SK-N-SH (cell line): ENCODE measurements at regions not wholly inside any gene's neighbourhood (a gene's known extent, or its start where the extent isn't known, plus 50 kb on each side); places are given as distances from the start of the nearest gene placed in this dataset.

ENCODE experiments used
- CTCF ChIA-PET: fragments of 300-600, 350-600 bp; formaldehyde crosslinking; extraction: SDS; loops from one replicate; lab custom pipeline; 2021; lab: Yijun Ruan, JAX
- POLR2A ChIA-PET: fragments of 350-600 bp; sonication (Branson Sonifier 250); formaldehyde crosslinking; extraction: SDS; loops from one replicate; lab custom pipeline; 2020; ENCODE audit warnings: antibody characterized with exemption, inconsistent platforms; lab: Yijun Ruan, JAX
- DNase-seq: peaks from one replicate; pipeline ENCODE4 v3.0.0; 2012
- H2AFZ ChIP-seq: fragments of 200-600 bp; sonication (generic); 2 replicates; pipeline ENCODE4 v1.8.1; 2016; ENCODE audit warnings: antibody characterized with exemption, mild to moderate bottlenecking, low read depth
- H3F3A ChIP-seq: fragments of 200-600 bp; sonication (generic); replicated peaks from 2 replicates; pipeline ENCODE3; 2016; ENCODE audit warnings: antibody characterized with exemption, mild to moderate bottlenecking; ENCODE audit not compliant: insufficient read depth
- H3K27ac ChIP-seq, 2 experiments: fragments of 200-500 bp in 1 of 2; fragments of 200-600 bp in 1 of 2; sonication (Bioruptor generic) in 1 of 2; sonication (generic), shearing (Covaris generic) in 1 of 2; 2 replicates each; pipeline versions ENCODE4 v1.5.1 to v1.6.1; 2014 to 2016; ENCODE audit warnings: low read depth in 2 of 2, inconsistent platforms in 1 of 2, low read length in 1 of 2, mild to moderate bottlenecking in 1 of 2, mixed read lengths in 1 of 2
- H3K27me3 ChIP-seq: fragments of 200-600 bp; sonication (generic), shearing (Covaris generic); 2 replicates; pipeline ENCODE4 v1.6.1; 2016; ENCODE audit warnings: mixed run types; ENCODE audit not compliant: insufficient read depth
- H3K36me3 ChIP-seq, 2 experiments: fragments of 200-500 bp in 1 of 2; fragments of 200-600 bp in 1 of 2; sonication (Bioruptor generic) in 1 of 2; sonication (generic) in 1 of 2; replicated peaks in 1 of 2; 2 replicates each; pipeline versions ENCODE3 to v1.5.1; 2014 to 2016; ENCODE audit warnings: low read length in 1 of 2, mild to moderate bottlenecking in 1 of 2; ENCODE audit not compliant: insufficient read depth in 2 of 2, control insufficient read depth in 1 of 2
- H3K4me1 ChIP-seq, 2 experiments: fragments of 200-500 bp in 1 of 2; fragments of 200-600 bp in 1 of 2; sonication (Bioruptor generic) in 1 of 2; sonication (generic), shearing (Covaris generic) in 1 of 2; 2 replicates each; pipeline versions ENCODE4 v1.5.1 to v1.6.1; 2014 to 2016; ENCODE audit warnings: low read depth in 1 of 2, low read length in 1 of 2, mixed run types in 1 of 2; ENCODE audit not compliant: insufficient read depth in 2 of 2, control insufficient read depth in 1 of 2
- H3K4me2 ChIP-seq: fragments of 200-600 bp; sonication (generic), shearing (Covaris generic); 2 replicates; pipeline ENCODE4 v1.6.1; 2017; ENCODE audit warnings: mixed run types
- H3K4me3 ChIP-seq, 2 experiments: fragments of 200-500 bp in 1 of 2; fragments of 200-600 bp in 1 of 2; sonication (Bioruptor generic) in 1 of 2; sonication (generic), shearing (Covaris generic) in 1 of 2; 2 replicates each; pipeline versions ENCODE4 v1.5.1 to v1.8.1; 2014 to 2016; ENCODE audit warnings: low read depth in 2 of 2, inconsistent platforms in 1 of 2, low read length in 1 of 2, mild to moderate bottlenecking in 1 of 2, mixed read lengths in 1 of 2, moderate library complexity in 1 of 2
- H3K79me2 ChIP-seq: fragments of 200-600 bp; sonication (generic); 2 replicates; pipeline ENCODE4 v1.8.1; 2017; ENCODE audit warnings: mild to moderate bottlenecking; ENCODE audit not compliant: insufficient read depth
- H3K9ac ChIP-seq: fragments of 200-600 bp; sonication (generic); 2 replicates; pipeline ENCODE4 v1.6.1; 2017; ENCODE audit warnings: mixed run types
- H3K9me2 ChIP-seq: fragments of 200-600 bp; sonication (generic); 2 replicates; pipeline ENCODE4 v1.6.1; 2017; ENCODE audit warnings: mixed run types
- H3K9me3 ChIP-seq: fragments of 200-600 bp; sonication (generic); 2 replicates; pipeline ENCODE4 v1.6.1; 2017; ENCODE audit warnings: mixed run types, mild to moderate bottlenecking, moderate library complexity
- H4K20me1 ChIP-seq: fragments of 200-600 bp; sonication (generic); 2 replicates; pipeline ENCODE4 v1.6.1; 2017; ENCODE audit warnings: mild to moderate bottlenecking, mixed run types; ENCODE audit not compliant: insufficient read depth
- CHD2 ChIP-seq: fragments of 150-350 bp; IDR thresholded peaks from 2 replicates; pipeline ENCODE4 v1.6.1; 2018; ENCODE audit warnings: low read length; ENCODE audit not compliant: partially characterized antibody
- EP300 ChIP-seq, 2 experiments: IDR thresholded peaks; 2 replicates each; pipeline versions ENCODE4 v1.4.0 to v1.6.1; 2012; ENCODE audit warnings: borderline replicate concordance in 1 of 2, low read depth in 1 of 2, low read length in 1 of 2
- EZH2phosphoT487 ChIP-seq: fragments of 200-600 bp; sonication (generic); IDR thresholded peaks from 2 replicates; pipeline ENCODE4 v1.6.1; 2017; ENCODE audit warnings: low read depth, mixed run types, mild to moderate bottlenecking, antibody characterized with exemption, moderate library complexity, borderline replicate concordance
- FOSL2 ChIP-seq: IDR thresholded peaks from 2 replicates; pipeline ENCODE4 v1.4.0; 2012; ENCODE audit warnings: low read depth, mild to moderate bottlenecking, moderate library complexity, borderline replicate concordance
- GABPA ChIP-seq: IDR thresholded peaks from 2 replicates; pipeline ENCODE4 v1.4.0; 2012; ENCODE audit warnings: low read depth, mild to moderate bottlenecking
- GATA2 ChIP-seq: sonication (generic); formaldehyde crosslinking; IDR thresholded peaks from 2 replicates; pipeline ENCODE4 v1.5.0; 2020; ENCODE audit warnings: mild to moderate bottlenecking, missing genetic modification reagents
- MEF2A ChIP-seq: IDR thresholded peaks from 2 replicates; pipeline ENCODE4 v1.4.0; 2012; ENCODE audit warnings: low read depth, borderline replicate concordance
- SIN3A ChIP-seq: IDR thresholded peaks from 2 replicates; pipeline ENCODE4 v1.6.1; 2012; ENCODE audit warnings: low read depth, mild to moderate bottlenecking, low read length, moderate library complexity, borderline replicate concordance
- SMC3 ChIP-seq: IDR thresholded peaks from 2 replicates; pipeline ENCODE4 v1.6.1; 2012; ENCODE audit warnings: low read depth, low read length, improper control_type of control experiment
- TAF1 ChIP-seq: IDR thresholded peaks from 2 replicates; pipeline ENCODE4 v1.6.1; 2012; ENCODE audit warnings: low read depth, mild to moderate bottlenecking, low read length, moderate library complexity, borderline replicate concordance
- TCF12 ChIP-seq: IDR thresholded peaks from 2 replicates; pipeline ENCODE4 v1.4.0; 2012
- TEAD4 ChIP-seq: IDR thresholded peaks from 2 replicates; pipeline ENCODE4 v1.4.0; 2012; ENCODE audit warnings: mild to moderate bottlenecking, borderline replicate concordance; ENCODE audit not compliant: insufficient read depth
- YY1 ChIP-seq: IDR thresholded peaks from 2 replicates; pipeline ENCODE4 v1.4.0; 2012; ENCODE audit warnings: low read depth, mild to moderate bottlenecking
- WGBS: methylation state at CpG from one replicate; pipeline ENCODE4 v1.1.6; 2017; ENCODE audit warnings: low lambda C conversion rate; 5-methylcytosine and 5-hydroxymethylcytosine counted together
- TF ChIP-seq, protein P1 (sequence below): IDR thresholded peaks from 2 replicates; pipeline ENCODE4 v1.4.0; 2012; ENCODE audit warnings: low read depth, borderline replicate concordance
- TF ChIP-seq, protein P2 (sequence below): fragments of 150-350 bp; IDR thresholded peaks from 2 replicates; pipeline ENCODE4 v1.6.1; 2016; ENCODE audit warnings: mild to moderate bottlenecking, low read depth, low read length
- TF ChIP-seq, protein P3 (sequence below): IDR thresholded peaks from 2 replicates; pipeline ENCODE4; 2012

DNA sequence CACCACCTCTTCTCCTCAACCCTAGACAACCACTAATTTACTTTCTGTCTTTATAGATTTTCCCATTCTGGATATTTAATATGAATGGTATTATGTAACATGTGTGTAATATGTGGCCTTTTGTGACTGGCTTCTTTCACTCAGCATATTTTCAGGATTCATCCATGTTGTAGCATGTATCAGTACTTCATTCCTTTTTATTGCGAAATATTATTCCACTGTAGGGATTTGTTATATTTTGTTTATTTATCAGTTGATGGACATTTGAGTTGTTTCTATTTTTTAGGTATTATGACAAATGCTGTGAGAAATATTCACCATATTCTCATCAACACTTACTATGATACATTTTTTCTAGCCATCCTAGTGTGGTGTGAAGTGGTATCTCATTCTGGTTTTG lies 138.8 kb upstream of the DLGAP1 start (continued):
- no peak for TF ChIP-seq EP300 (IDR thresholded peaks at IDR 0.05; ENCODE audit: borderline replicate concordance in 1 of 2, low read depth in 1 of 2, low read length in 1 of 2)
- TF ChIP-seq, protein P1, sequence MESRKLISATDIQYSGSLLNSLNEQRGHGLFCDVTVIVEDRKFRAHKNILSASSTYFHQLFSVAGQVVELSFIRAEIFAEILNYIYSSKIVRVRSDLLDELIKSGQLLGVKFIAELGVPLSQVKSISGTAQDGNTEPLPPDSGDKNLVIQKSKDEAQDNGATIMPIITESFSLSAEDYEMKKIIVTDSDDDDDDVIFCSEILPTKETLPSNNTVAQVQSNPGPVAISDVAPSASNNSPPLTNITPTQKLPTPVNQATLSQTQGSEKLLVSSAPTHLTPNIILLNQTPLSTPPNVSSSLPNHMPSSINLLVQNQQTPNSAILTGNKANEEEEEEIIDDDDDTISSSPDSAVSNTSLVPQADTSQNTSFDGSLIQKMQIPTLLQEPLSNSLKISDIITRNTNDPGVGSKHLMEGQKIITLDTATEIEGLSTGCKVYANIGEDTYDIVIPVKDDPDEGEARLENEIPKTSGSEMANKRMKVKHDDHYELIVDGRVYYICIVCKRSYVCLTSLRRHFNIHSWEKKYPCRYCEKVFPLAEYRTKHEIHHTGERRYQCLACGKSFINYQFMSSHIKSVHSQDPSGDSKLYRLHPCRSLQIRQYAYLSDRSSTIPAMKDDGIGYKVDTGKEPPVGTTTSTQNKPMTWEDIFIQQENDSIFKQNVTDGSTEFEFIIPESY: no peak
- no peak for TF ChIP-seq TCF12
- no peak for TF ChIP-seq TAF1
- no peak for TF ChIP-seq SMC3
- no peak for TF ChIP-seq CHD2
- no peak for TF ChIP-seq SIN3A
- no peak for TF ChIP-seq FOSL2
- TF ChIP-seq MEF2A: no peak

DNA sequence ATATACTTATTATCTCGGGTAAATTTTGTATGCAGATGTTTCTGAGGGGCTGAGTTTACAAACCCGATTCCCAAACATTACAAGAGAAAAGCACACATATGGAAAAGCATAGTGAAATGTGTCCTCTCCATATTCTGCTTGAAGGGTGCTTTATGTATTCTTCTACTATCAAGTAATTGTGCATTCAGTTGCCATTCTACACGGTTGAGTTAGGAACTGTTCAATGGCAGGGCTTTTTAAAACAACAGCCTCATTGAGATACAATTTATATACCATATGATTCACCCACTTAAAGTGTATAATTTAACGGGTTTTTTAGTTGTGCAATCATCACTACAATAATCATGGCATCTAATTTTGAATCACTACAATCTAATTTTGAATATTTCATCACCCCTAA lies 138.4 kb upstream of the DLGAP1 start:
- Histone ChIP-seq H3K4me1 (no peaks in the 10 kb centered on the region), H3F3A (no peaks in the 10 kb centered on the region), H3K27ac (no peak overlapping the region), H3K36me3 (no peaks in the 10 kb centered on the region), H4K20me1 (no peaks in the 10 kb centered on the region), H3K4me3 (no peak overlapping the region), H3K27me3 (no peaks in the 10 kb centered on the region), H3K9me3 (peaks cover 11% of the 10 kb centered on the region; the same call in 1 of the 2 replicates), H3K9me2 (no peaks in the 10 kb centered on the region), H3K79me2 (no peaks in the 10 kb centered on the region), H2AFZ (no peak overlapping the region), H3K9ac (no peak overlapping the region), H3K4me2 (no peak overlapping the region)
- 4% methylated on average over 4 of the region's 4 CpGs for WGBS
- CTCF ChIA-PET: no interaction called here
- POLR2A ChIA-PET: no interaction called here
- no peak for DNase-seq
- TF ChIP-seq EP300 (IDR thresholded peaks at IDR 0.05; ENCODE audit: borderline replicate concordance in 1 of 2, low read depth in 1 of 2, low read length in 1 of 2) (no peak), GABPA (no peak), EZH2phosphoT487 (no peak), GATA2 (CRISPR knock-in tag) (no peak), TEAD4 (no peak), YY1 (no peak), FOSL2 (no peak), TAF1 (no peak)
- TF ChIP-seq, protein P2, sequence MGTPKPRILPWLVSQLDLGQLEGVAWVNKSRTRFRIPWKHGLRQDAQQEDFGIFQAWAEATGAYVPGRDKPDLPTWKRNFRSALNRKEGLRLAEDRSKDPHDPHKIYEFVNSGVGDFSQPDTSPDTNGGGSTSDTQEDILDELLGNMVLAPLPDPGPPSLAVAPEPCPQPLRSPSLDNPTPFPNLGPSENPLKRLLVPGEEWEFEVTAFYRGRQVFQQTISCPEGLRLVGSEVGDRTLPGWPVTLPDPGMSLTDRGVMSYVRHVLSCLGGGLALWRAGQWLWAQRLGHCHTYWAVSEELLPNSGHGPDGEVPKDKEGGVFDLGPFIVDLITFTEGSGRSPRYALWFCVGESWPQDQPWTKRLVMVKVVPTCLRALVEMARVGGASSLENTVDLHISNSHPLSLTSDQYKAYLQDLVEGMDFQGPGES: no peak
- TF ChIP-seq, protein P3, sequence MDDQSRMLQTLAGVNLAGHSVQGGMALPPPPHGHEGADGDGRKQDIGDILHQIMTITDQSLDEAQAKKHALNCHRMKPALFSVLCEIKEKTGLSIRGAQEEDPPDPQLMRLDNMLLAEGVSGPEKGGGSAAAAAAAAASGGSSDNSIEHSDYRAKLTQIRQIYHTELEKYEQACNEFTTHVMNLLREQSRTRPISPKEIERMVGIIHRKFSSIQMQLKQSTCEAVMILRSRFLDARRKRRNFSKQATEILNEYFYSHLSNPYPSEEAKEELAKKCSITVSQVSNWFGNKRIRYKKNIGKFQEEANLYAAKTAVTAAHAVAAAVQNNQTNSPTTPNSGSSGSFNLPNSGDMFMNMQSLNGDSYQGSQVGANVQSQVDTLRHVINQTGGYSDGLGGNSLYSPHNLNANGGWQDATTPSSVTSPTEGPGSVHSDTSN: no peak
